OCI-LY7 (cell line): ENCODE measurements at regions not wholly inside any gene's neighbourhood (a gene's known extent, or its start where the extent isn't known, plus 50 kb on each side); places are given as distances from the start of the nearest gene placed in this dataset.

ENCODE experiments used
- CTCF ChIP-seq: fragments of 200-600 bp; sonication (generic); conservative IDR thresholded peaks from 2 replicates; pipeline ENCODE4 v1.5.1; 2014; ENCODE audit warnings: mild to moderate bottlenecking, antibody characterized with exemption, low read length, moderate library complexity, mixed read lengths
- EZH2phosphoT487 ChIP-seq: fragments of 200-600 bp; sonication (generic); IDR thresholded peaks from 2 replicates; pipeline ENCODE4 v1.6.1; 2018; ENCODE audit warnings: low read depth, borderline replicate concordance, mild to moderate bottlenecking, mixed run types, antibody characterized with exemption, low read length, moderate library complexity, mixed read lengths

- TF ChIP-seq CTCF (no peak), EZH2phosphoT487 (no peak)
Observed at GRCh38 chr5:15344954-15345353, 155.0 kb upstream of the FBXL7 start.
